AML-193 (cell line): ENCODE measurements at regions not wholly inside any gene's neighbourhood (a gene's known extent, or its start where the extent isn't known, plus 50 kb on each side); places are given as distances from the start of the nearest gene placed in this dataset.
"Not testable (repeated sequence)": the region's sequence is repeated elsewhere in the genome, so short reads cannot be mapped to it uniquely, and the experiment has no call there.

ENCODE experiments used
- DNase-seq, 2 experiments: peaks; one replicate each; lab custom pipeline; 2025; lab: John Stamatoyannopoulos, UW

GRCh38 chr12:97988588-97988987 lies 526.0 kb downstream of the RMST start:
- DNase-seq = not testable (repeated sequence)

- no peak for DNase-seq
These were observed 525.9 kb upstream of the TMPO start for GRCh38 chr12:97989366-97989940.

GRCh38 chr12:97994746-97995484 lies 520.5 kb upstream of the TMPO start:
- no peak for DNase-seq

GRCh38 chr12:97995559-97995958 lies 519.8 kb upstream of the TMPO start:
- no peak for DNase-seq

- DNase-seq = no peak
These were observed 514.0 kb upstream of the TMPO start for GRCh38 chr12:98001430-98001829.

GRCh38 chr12:98002887-98003493 lies 512.4 kb upstream of the TMPO start:
- peak; percentile 29 to 41 for DNase-seq

- no peak for DNase-seq
These were observed 507.4 kb upstream of the TMPO start for GRCh38 chr12:98007963-98008362.

GRCh38 chr12:98013560-98013959 lies 501.8 kb upstream of the TMPO start:
- DNase-seq = no peak

- no peak for DNase-seq
These were observed 496.6 kb upstream of the TMPO start for GRCh38 chr12:98018836-98019235.

- no peak for DNase-seq
These were observed 495.0 kb upstream of the TMPO start for GRCh38 chr12:98020376-98020775.

GRCh38 chr12:98022961-98023360 lies 492.4 kb upstream of the TMPO start:
- no peak for DNase-seq

- DNase-seq = no peak
These were observed 477.8 kb upstream of the TMPO start for GRCh38 chr12:98037401-98038140.

- no peak for DNase-seq
These were observed 472.7 kb upstream of the TMPO start for GRCh38 chr12:98042668-98043067.

- DNase-seq = no peak
These were observed 470.0 kb upstream of the TMPO start for GRCh38 chr12:98045395-98045794.

GRCh38 chr12:98048326-98048725 lies 467.1 kb upstream of the TMPO start:
- no peak for DNase-seq

- DNase-seq = no peak
These were observed 462.2 kb upstream of the TMPO start for GRCh38 chr12:98053202-98053601.

- DNase-seq = no peak
These were observed 457.7 kb upstream of the TMPO start for GRCh38 chr12:98057701-98058100.

- no peak for DNase-seq
These were observed 457.2 kb upstream of the TMPO start for GRCh38 chr12:98058213-98058612.

- no peak for DNase-seq
These were observed 456.6 kb upstream of the TMPO start for GRCh38 chr12:98058838-98059237.

GRCh38 chr12:98059659-98060343 lies 455.6 kb upstream of the TMPO start:
- no peak for DNase-seq

GRCh38 chr12:98060411-98060810 lies 455.0 kb upstream of the TMPO start:
- DNase-seq = no peak
